Limb (tissue), 2 donors: ENCODE measurements at regions not wholly inside any gene's neighbourhood (a gene's known extent, or its start where the extent isn't known, plus 50 kb on each side); places are given as distances from the start of the nearest gene placed in this dataset.

Experiments used
- DNase-seq, 2 donors: peaks; one replicate each; pipeline ENCODE4 v3.0.0-alpha.2; 2016; ENCODE audit errors: extremely low spot score in 2 of 2

DNA sequence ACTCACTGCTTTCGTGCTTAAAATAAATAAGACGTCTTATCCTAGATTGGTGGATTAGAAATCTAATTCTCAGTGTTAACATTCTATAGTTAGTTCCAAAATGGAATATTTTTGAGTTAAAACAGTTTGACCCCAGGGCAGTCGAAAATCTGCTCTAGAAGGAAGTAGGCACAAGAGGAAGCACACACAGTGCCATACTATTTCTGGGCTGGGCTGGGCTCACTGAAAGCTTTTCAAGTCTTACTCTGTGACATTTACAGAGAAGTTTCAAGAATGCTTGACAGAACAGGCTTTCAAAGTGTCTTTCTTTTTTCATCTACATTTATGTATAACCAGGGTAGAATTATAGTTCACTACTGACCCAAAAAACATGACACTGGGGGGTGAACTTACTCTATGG, 209.8 kb downstream of the SOD2 start:
- no peak for DNase-seq

DNA sequence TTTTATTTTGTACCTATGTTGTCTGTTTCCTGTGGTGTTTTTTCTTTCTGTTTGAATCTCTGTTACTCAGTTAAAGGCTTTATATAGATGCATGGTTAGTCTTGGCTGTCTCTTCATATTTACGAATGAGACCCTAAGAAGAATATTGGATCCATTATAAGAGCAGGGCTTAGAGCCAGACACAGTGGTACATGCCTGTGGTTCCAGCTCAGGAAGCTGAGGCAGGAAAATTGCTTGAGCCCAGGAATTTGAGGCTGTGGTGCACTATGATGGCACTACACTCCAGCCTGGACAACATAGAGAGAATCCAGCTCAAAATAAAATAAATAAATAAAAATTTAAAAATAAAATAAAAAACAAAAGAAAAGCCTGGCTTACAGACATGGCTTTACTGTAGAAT, 211.1 kb downstream of the SOD2 start:
- no peak for DNase-seq

DNA sequence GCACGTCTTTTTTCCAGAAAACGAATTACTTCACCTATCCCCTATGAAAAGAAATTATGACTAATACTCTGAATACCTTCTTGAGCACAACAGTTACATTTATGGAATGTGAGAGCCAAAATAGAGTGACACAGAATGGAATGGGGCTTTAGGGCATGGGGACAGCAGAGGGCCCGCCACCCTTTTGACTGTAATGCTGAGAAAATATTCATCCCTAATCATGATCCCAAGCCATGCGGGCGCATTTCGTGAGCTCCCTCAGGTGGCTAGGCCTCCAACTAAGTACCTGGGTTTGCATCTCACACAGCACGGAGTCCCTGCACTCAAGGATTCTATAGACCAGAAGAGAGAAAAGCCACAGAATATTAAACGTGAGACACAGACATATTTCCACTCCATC, 212.6 kb downstream of the SOD2 start:
- DNase-seq: no peak

DNA sequence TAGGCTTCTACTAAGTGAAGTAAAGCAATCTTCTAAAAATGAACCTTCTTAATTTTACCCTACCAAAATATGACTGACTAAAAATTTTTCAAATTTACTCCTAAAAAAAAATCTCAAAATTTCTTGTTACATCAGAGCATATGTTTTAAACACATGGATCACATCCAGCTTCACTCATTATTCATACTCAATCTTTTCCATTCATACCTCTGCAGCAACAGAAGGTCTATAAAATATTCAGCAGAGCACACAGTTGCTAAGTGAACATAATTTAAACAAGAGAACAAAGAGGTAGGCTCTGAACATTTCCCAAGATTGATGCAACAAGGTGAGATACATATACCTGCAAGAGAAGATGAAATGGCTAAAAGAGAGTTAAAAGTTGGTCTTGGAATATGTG, 213.9 kb downstream of the SOD2 start:
- DNase-seq: no peak

DNA sequence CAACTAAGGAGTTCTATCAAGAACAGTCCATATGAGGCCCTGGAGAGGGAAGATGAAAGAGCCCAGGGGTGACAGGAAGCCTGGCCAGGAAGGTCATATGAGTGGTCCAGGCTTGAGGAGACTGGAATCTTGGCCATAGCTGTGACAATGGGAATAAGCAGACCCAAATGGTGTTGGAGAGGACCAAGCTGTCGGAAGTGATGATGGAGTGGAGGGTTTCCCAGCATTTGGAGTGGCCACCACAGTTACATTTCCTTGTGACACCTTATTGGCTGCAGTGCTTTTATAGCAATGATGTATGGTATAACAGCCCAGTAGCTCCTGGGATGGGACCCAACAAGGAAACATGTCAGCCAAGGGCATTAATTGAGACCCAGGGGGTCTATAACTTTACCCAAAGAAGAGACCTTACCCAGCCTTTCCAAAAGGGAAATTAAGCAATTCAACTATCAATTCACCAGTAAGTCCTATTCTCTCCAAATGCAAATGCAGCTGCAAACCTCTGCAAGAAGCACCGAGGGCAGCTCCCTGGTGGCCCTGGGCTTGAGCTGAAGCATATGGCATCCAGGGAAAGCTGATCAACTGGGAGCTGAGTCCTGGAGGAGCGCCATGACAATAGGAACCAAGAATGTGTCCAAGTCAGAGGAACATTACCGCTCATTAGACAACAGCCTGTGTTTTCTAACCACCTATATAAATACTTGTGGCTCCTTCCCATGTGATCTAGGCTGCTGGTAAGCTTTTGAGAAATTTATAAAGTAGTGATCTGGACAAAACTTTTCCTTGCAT, 219.4 kb downstream of the SOD2 start:
- no peak for DNase-seq

DNA sequence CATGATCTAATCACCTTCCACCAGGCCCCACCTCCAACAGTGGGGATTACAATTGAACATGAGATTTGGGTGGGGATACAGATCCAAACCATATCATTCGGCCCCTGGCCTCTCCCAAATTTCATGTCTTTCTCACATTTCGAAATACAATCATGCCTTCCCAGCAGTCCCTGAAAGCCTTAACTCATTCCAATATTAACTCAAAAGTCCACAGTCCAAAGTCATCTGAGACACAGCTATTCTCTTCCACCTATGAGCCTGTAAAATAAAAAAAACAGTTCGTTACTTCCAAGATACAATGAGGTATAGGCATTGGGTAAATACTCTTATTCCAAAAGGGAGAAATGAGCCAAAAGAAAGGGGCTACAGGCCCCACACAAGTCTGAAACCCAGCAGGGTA, 222.6 kb downstream of the SOD2 start:
- DNase-seq: no peak

DNA sequence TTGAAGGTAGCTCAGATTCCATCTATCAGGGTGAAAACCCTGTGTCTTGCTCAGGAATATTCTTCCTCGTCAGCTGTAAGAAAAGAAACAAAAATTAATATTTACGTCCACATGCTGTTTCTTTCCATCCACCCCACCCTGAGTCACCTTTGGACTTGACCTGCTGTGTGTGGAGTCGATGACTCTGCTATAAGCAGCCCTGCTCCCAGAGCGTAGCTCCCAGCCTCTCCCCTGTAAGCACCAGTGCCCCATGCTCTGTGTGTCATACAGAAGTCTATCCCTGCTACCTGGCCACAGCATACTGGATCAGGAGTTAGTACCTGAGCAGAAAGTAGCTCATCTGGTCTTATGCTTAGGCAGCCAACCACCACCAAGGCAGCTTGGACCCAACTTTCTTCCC, 223.6 kb downstream of the SOD2 start:
- no peak for DNase-seq

DNA sequence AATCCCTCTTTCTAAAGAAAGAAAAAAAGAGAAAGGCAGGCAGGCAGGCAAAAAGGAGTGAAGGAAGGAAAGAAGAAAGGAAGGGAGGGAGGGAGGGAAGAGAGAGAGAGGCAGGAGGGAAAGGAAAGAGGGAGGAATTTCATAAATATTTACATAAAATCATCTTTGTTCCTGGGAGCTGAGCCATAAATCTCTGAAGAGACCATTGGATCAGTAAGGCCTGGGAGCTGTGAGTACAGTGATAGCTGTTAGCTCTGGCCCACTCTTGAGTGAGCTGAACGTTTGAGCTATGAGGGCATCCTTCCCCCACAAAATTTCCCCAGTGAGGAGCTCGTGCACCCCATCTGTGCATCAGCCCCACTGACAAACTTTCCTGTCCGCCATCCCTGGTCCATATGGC, 224.0 kb downstream of the SOD2 start:
- no peak for DNase-seq

DNA sequence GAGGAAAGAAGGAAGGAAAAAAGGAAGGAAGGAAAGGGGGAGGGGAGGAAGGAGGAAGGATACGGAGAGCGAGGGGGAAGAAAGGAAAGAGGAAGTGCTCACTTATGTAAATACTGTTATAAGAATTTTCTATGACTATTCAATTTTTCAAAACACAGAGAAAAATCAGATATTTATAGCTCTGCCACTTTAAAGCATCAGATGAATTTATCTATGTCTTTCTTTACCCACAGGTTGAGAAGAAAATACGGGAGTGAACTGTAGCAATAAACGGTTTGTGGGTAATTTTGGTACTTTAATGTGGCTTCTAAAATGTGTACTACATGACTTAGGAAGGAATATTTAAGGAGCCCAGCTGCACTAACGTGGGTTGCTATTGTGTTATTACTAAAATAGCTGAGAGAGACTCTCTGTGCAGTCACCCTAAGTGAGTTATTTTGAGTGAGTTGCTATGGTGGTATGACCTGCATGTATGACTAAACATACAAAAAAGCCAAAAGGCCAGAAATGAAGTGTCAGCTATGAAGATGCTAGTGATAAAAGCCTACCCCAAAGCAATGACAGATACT, 225.5 kb downstream of the SOD2 start:
- no peak for DNase-seq

DNA sequence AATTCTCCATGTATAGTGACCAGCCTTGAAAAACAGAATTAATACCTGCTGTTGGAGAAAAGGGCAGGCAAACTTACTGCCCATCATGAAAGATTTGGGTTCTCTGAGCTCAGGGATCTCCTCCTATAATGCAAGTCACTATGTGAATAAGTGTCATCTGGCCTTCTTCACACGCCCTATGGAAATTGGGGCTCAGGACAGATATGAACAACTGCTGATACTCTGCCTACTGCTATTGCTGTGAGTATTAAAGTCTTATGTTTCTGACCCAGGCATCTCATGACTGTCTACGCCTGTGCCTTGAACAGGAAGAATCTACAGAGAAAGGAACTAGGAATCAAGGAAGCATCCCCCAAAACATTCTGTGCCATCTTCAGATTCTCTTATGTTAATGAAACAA, 226.1 kb downstream of the SOD2 start:
- DNase-seq: no peak

DNA sequence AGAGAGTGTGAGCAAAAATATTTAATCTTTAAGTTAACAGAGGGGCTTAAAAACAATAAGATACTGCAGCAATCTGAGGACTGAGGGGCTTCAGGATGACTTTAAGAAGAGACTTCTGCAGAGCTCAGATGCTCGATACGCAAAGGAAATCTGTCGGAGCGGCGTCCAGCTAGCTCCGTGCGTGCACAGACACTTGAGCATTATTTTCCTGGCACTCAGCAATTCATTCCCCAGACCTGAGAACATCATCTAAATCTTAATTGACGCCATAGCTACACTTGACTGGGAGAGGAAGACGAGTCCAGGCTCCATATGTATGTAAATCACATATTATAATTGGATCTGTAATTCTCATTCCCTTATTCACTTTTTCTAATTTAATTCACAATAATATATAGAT, 228.2 kb downstream of the SOD2 start:
- no peak for DNase-seq

DNA sequence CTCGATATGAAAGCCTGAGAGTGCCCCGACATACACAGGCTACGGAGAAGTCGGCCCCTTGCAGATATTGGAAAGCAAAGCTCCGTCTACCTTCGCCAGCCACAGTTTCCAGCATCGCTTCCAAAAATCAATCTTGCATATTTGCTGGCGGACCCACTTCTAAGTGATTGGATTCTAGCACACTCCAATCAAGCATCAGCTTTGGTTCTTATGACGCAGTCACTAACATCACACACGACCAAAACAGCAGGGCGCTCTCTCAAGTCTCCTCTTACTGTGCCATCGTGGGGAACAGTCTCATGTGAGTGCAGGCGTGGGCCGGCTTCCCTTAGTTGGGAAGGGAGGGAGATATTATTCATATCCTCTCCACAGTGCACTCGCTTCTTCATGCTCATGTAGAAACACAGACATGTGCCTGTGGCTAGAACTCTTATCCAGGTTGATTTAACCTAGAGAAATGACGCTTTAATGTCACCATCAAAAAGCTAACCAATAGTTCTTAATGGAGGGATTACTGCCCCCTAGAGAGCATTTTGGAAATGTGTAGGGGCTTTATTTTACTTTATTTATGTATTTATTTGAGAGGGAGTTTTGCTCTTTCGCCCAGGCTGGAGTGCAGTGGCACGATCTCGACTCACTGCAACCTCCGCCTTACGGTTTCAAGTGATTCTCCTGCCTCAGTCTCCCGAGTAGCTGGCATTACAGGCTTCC, 229.8 kb downstream of the SOD2 start:
- no peak for DNase-seq

DNA sequence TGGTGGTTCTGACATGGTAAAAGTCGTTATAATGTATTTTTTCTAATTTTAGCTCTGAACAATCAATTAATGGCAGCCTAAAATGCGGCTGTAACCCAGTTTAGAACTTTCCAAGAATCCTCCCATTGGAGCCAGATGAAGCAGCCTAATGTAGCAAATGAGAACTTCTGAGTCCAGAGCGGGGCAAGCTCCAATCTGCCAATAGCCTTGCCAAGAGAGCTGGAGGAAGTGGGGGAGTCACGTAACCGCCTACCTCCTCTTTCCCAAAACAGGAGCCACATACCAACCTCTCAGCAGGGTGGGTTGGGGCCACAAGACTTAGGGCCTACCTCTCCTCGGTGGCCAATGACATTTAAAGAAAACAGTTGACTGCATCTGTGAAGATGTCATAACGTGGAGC, 230.6 kb downstream of the SOD2 start:
- no peak for DNase-seq

DNA sequence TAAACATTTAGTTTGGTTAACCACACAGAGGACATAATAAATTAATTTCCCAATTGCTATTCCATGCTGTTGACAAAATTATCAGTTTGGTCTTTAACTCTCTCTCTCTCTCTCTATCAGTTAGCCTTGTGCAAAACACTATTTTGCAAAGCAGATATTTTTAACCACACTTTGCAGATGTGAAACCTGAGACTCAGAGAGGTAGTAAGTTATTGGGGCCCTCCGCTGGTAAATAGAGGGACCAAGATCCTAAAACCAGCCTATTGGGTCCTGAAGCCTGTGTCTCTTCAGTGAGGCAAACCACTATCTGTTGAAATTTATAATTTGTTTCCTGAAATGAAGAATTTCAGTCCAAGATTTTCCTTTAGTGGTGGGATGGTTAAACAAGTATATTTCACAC, 231.0 kb downstream of the SOD2 start:
- DNase-seq: no peak

DNA sequence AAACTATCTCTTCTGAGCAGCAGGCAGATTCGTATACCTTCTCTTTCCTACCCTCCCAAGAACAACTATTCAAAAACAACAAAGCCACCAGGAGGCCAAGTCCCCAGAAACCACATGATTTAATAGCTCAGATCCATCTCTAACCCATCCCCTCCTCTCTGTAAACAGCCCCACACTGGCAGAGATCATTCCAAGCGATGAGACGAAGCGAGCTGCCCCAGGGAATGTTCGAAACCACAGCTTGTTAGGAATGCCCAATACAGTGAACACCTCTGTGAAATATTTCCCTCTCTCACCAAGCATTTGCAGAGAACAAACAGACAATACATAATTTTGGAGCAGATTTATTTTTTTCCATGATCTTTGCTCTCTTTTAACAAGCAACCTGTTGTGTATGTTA, 231.8 kb downstream of the SOD2 start:
- DNase-seq: no peak

DNA sequence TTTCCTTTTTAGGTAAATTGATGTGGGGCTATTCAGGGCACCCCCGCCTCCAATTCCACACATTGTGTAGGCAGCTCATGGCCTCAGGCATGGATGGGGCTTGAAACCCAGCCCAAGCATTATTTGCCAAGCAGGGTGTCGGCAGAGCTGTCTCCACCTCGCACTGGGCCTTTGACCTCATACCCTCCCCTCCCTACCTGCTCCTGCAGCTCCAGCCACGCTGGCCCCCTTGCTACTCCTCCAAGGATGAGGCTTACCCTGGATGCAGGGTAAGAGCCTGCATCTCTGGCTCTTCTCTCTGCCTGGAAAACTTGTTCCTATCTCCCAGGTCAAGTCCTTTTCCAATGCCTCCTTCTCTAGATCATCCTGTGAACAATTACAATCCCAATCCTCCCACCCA, 232.6 kb downstream of the SOD2 start:
- DNase-seq: no peak

DNA sequence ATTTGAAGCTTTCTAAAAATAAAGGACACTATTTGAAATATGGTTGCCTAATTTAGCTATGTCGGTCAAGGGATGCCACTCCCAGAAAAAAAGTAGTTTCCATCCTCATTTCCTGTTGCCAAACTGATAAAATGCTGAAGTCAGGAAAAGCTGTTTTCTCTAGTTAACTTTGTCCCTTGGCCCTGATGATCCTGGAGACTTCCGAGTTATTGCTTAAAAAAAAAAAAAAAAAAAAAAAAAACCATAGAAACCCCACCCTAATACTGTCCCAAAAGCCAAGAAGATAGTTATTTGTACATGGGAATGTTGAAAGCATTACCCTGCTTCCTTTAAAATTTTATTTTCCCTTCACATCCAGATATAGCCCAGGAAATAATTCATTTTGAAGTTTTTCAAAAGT, 236.7 kb downstream of the SOD2 start:
- no peak for DNase-seq

DNA sequence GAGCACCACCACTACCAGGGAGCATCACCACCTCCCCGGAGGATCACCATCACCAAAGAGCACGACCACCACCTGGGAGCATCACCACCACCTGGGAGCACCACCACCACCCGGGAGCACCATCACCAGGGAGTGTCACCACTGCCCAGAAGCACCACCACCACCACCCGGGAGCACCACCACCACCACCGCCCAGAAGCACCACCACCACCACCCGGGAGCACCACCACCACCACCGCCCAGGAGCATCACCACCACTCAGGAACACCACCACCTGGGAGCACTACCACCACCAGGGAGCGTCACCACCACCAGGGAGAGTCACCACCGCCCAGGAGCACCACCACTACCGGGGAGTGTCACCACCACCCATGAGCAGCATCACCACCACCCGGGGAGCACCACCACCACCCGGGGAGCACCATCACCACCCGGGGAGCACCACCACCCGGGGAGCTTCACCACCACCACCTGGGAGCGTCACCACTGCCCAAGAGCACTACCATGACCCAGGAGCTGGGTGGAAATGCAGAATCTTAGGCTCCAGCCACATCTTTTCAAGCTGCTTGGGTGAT, 237.3 kb downstream of the SOD2 start:
- no peak for DNase-seq

DNA sequence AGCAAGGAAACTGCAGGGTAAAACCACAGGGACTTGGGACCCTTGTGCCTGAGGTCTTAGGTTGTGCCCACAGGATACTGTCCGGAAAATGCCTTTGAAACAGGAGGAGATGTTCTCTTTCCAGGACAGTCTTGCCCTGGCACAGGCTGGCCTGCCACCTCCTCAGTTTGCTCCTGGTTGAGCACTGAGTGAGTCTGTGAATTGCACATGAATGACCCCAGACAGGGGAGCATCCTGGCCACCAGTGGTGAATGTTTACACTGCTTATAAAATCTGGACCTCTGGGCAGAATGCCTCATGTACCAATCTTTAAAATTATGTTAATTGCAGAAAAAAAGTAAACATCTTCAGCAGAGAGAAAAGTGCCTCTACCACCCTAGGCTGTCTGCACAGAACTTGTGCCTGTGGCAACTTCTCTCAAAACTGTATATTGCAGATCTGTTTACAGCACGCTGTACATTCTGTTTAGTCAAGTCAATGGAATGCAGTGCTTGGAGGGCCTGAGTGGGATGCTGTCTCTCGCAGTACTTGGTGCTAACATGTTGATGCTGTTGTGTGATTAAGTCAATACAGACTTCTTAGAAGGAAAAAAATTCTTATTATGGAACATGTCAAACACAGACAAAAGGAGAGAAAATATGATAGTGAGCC, 242.1 kb downstream of the SOD2 start:
- DNase-seq: no peak

DNA sequence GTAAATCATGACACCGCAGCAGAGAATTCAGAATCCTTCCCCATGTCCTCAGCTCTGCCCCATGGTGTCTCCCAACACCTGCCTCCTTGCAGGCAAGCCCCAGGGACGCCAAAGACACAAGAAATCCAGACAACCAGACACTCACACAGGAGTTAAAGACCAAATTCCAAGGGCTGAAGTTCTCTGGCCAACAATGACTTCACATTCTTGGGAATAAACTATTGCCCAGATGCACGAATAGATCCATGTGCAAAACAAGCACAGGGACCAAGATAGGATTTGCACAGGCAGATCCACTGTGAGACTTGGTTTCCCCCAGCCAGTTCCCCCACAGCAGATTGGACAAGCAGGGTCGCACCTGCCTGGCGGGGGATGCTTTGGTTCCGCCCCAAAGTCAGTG, 246.7 kb downstream of the SOD2 start:
- DNase-seq: no peak

DNA sequence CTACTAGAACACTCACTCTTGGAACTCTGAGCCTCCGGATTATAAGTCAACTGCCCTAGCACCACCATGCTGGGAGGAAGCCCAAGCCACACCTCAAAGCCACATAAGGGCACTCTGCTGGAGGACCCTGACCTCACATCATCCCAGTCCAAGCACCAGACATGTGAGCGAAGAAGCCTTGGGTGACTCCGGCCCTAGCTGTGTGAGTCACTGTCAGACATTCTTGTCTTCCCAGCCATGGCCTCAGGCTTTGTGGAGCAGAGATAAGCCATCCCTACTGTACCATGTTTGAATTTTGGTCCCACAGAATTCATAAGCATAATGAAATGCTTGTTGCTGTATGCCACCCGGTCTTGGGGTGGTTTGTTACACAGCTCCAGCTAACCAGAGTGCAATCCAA, 247.7 kb downstream of the SOD2 start:
- DNase-seq: no peak
